ENCODE measurements at regions not wholly inside any gene's neighbourhood (a gene's known extent, or its start where the extent isn't known, plus 50 kb on each side); places are given as distances from the start of the nearest gene placed in this dataset.

GRCh38 chr2:49248506-49248905 is 94.2 kb upstream of the FSHR start:
- Histone ChIP-seq H3K27me3 (ENCODE audit: insufficient read depth, low read length) (no peaks in the 10 kb centered on the region), H3K9me2 (ENCODE audit: low read depth, low read length) (no peaks in the 10 kb centered on the region), H3K9me3 (ENCODE audit: low read length) (no peaks in the 10 kb centered on the region), H3K4me1 (ENCODE audit: insufficient read depth, low read length, severe bottlenecking) (no peaks in the 10 kb centered on the region), H4K20me1 (ENCODE audit: insufficient read depth, low read length) (no peaks in the 10 kb centered on the region), H2AFZ (ENCODE audit: low read length) (no peak overlapping the region), H3F3A (ENCODE audit: insufficient read depth, low read length) (no peaks in the 10 kb centered on the region), H3K79me2 (ENCODE audit: insufficient read depth, low read length) (no peaks in the 10 kb centered on the region), H3K4me2 (ENCODE audit: low read length) (no peak overlapping the region), H3K36me3 (ENCODE audit: insufficient read depth, low read length) (no peaks in the 10 kb centered on the region), H3K27ac (ENCODE audit: low read depth, low read length, poor library complexity, severe bottlenecking) (no peak overlapping the region), H3K4me3 (ENCODE audit: low read depth, low read length, poor library complexity, severe bottlenecking) (no peak overlapping the region), H3K9ac (ENCODE audit: low read length) (no peak overlapping the region)
- TF ChIP-seq EZH2 (IDR thresholded peaks at IDR 0.05; ENCODE audit: borderline replicate concordance, low read length) (no peak), CTCF (IDR thresholded peaks at IDR 0.05; ENCODE audit: low read length) (no peak)

DNA sequence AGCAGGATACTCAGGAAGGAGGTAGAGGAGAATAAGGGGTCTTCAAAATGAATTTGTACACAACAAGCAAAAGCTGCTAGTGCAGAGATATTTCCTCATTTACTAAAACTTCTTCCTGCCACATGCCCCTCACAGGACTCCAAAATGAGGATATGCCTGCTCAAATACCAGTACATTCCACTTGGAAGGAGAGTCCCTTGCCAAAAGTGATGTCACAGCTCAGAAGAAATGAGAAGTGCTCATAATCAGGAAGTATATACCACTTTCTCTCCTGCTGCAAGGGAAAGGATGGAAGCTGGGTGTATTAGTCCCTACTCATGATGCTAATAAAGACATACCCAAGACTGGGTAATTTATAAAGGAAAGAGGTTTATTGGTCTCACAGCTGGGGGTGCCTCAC is 87.7 kb upstream of the FSHR start:
- H3K9me2 ChIP-seq (ENCODE audit: low read depth, low read length): no peaks in the 10 kb centered on the region
- no peak overlapping the region for H3K27ac ChIP-seq (ENCODE audit: low read depth, low read length, poor library complexity, severe bottlenecking)
- H3K4me2 ChIP-seq (ENCODE audit: low read length): no peak overlapping the region
- H3F3A ChIP-seq (ENCODE audit: insufficient read depth, low read length): no peaks in the 10 kb centered on the region
- no peaks in the 10 kb centered on the region for H3K27me3 ChIP-seq (ENCODE audit: insufficient read depth, low read length)
- no peak overlapping the region for H3K9ac ChIP-seq (ENCODE audit: low read length)
- no peak overlapping the region for H3K4me3 ChIP-seq (ENCODE audit: low read depth, low read length, poor library complexity, severe bottlenecking)
- H3K9me3 ChIP-seq (ENCODE audit: low read length): no peaks in the 10 kb centered on the region
- H2AFZ ChIP-seq (ENCODE audit: low read length): no peak overlapping the region
- TF ChIP-seq CTCF (IDR thresholded peaks at IDR 0.05; ENCODE audit: low read length) (no peak), EZH2 (IDR thresholded peaks at IDR 0.05; ENCODE audit: borderline replicate concordance, low read length) (no peak)
- no peaks in the 10 kb centered on the region for H4K20me1 ChIP-seq (ENCODE audit: insufficient read depth, low read length)
- H3K79me2 ChIP-seq (ENCODE audit: insufficient read depth, low read length): no peaks in the 10 kb centered on the region
- H3K4me1 ChIP-seq (ENCODE audit: insufficient read depth, low read length, severe bottlenecking): no peaks in the 10 kb centered on the region
- H3K36me3 ChIP-seq (ENCODE audit: insufficient read depth, low read length): no peaks in the 10 kb centered on the region

GRCh38 chr2:49241501-49241900 is 87.2 kb upstream of the FSHR start:
- Histone ChIP-seq H3K27ac (ENCODE audit: low read depth, low read length, poor library complexity, severe bottlenecking) (no peak overlapping the region), H3K9me3 (ENCODE audit: low read length) (no peaks in the 10 kb centered on the region), H3K27me3 (ENCODE audit: insufficient read depth, low read length) (no peaks in the 10 kb centered on the region), H4K20me1 (ENCODE audit: insufficient read depth, low read length) (no peaks in the 10 kb centered on the region), H3K4me1 (ENCODE audit: insufficient read depth, low read length, severe bottlenecking) (no peaks in the 10 kb centered on the region), H3K4me3 (ENCODE audit: low read depth, low read length, poor library complexity, severe bottlenecking) (no peak overlapping the region), H3K9me2 (ENCODE audit: low read depth, low read length) (no peaks in the 10 kb centered on the region), H3K79me2 (ENCODE audit: insufficient read depth, low read length) (no peaks in the 10 kb centered on the region), H2AFZ (ENCODE audit: low read length) (no peak overlapping the region), H3K4me2 (ENCODE audit: low read length) (no peak overlapping the region), H3F3A (ENCODE audit: insufficient read depth, low read length) (no peaks in the 10 kb centered on the region), H3K36me3 (ENCODE audit: insufficient read depth, low read length) (no peaks in the 10 kb centered on the region), H3K9ac (ENCODE audit: low read length) (no peak overlapping the region)
- TF ChIP-seq CTCF (IDR thresholded peaks at IDR 0.05; ENCODE audit: low read length) (no peak), EZH2 (IDR thresholded peaks at IDR 0.05; ENCODE audit: borderline replicate concordance, low read length) (no peak)

All from OCI-LY1 (cell line).